Peyer's patch (tissue), 4 donors: ENCODE measurements at regions not wholly inside any gene's neighbourhood (a gene's known extent, or its start where the extent isn't known, plus 50 kb on each side); places are given as distances from the start of the nearest gene placed in this dataset.

ENCODE experiments used
- DNase-seq, 3 donors: peaks; one replicate each; pipeline ENCODE4 v3.0.0-alpha.2; 2017 to 2019
- H3K27ac ChIP-seq, 4 donors: fragments of 200-600 bp; sonication (generic); one replicate each; pipeline ENCODE4 v1.5.1; 2016 to 2019
- H3K27me3 ChIP-seq, 2 donors: fragments of 200-600 bp; sonication (generic); one replicate each; pipeline ENCODE4 v1.5.1; 2019
- H3K36me3 ChIP-seq, 3 donors: fragments of 200-600 bp; sonication (generic); one replicate each; pipeline ENCODE4 v1.5.1; 2016 to 2019
- H3K4me1 ChIP-seq, 4 donors: fragments of 200-600 bp; sonication (generic); one replicate each; pipeline ENCODE4 v1.5.1; 2016 to 2019
- H3K4me3 ChIP-seq, 4 donors: fragments of 200-600 bp; sonication (generic); 1 replicate in 3 of 4; 2 replicates in 1 of 4; pipeline ENCODE4 v1.5.1; 2016 to 2019; ENCODE audit warnings: mild to moderate bottlenecking in 1 of 4
- H3K9me3 ChIP-seq, 4 donors: fragments of 200-600 bp; sonication (generic); one replicate each; pipeline ENCODE4 v1.5.1; 2016 to 2019; ENCODE audit warnings: mild to moderate bottlenecking in 1 of 4
- CTCF ChIP-seq, 6 experiments: fragments of 450-650 bp in 4 of 6; fragments of 200-600 bp in 2 of 6; sonication (generic) in 1 of 6; IDR thresholded peaks; one replicate each; pipeline ENCODE4 v1.5.1; 2017 to 2019; ENCODE audit warnings: antibody characterized with exemption in 6 of 6, mild to moderate bottlenecking in 3 of 6, moderate library complexity in 1 of 6
- POLR2A ChIP-seq, 2 donors: fragments of 450-650 bp; IDR thresholded peaks; one replicate each; pipeline ENCODE4 v1.5.1; 2017; ENCODE audit warnings: antibody characterized with exemption in 2 of 2, mild to moderate bottlenecking in 2 of 2, moderate library complexity in 2 of 2

- Histone ChIP-seq H3K4me3 (no peak overlapping the region), H3K9me3 (peaks cover 0 to 4% (median 0%) of the 10 kb centered on the region in 4 donors), H3K4me1 (no peaks in the 10 kb centered on the region), H3K27me3 (no peaks in the 10 kb centered on the region), H3K36me3 (no peaks in the 10 kb centered on the region), H3K27ac (no peak overlapping the region)
- TF ChIP-seq POLR2A (IDR thresholded peaks at IDR 0.05) (no peak), CTCF (IDR thresholded peaks at IDR 0.05) (no peak)
- DNase-seq, result no peak
These were observed 344.6 kb downstream of the BTG1 start for GRCh38 chr12:91801048-91801447.

GRCh38 chr12:91793676-91794075, 352.0 kb downstream of the BTG1 start:
- no peak for DNase-seq
- Histone ChIP-seq H3K36me3 (no peaks in the 10 kb centered on the region), H3K4me3 (no peak overlapping the region), H3K4me1 (no peaks in the 10 kb centered on the region), H3K27me3 (no peaks in the 10 kb centered on the region), H3K9me3 (no peaks in the 10 kb centered on the region), H3K27ac (no peak overlapping the region)
- no peak for TF ChIP-seq POLR2A (IDR thresholded peaks at IDR 0.05)
- no peak for TF ChIP-seq CTCF (IDR thresholded peaks at IDR 0.05)

GRCh38 chr12:91792597-91792996, 353.0 kb downstream of the BTG1 start:
- TF ChIP-seq CTCF (IDR thresholded peaks at IDR 0.05) (no peak), POLR2A (IDR thresholded peaks at IDR 0.05) (no peak)

GRCh38 chr12:91786499-91787272, 359.0 kb downstream of the BTG1 start:
- H3K4me3 ChIP-seq, result no peak overlapping the region
- H3K27me3 ChIP-seq, result no peaks in the 10 kb centered on the region
- TF ChIP-seq CTCF (IDR thresholded peaks at IDR 0.05) (no peak), POLR2A (IDR thresholded peaks at IDR 0.05) (no peak)
- no peaks in the 10 kb centered on the region for H3K9me3 ChIP-seq
- DNase-seq, result no peak
- no peaks in the 10 kb centered on the region for H3K4me1 ChIP-seq
- H3K36me3 ChIP-seq, result no peaks in the 10 kb centered on the region
- no peak overlapping the region for H3K27ac ChIP-seq

More at GRCh38 chr12:91792597-91792996, 353.0 kb downstream of the BTG1 start:
- H3K27me3 ChIP-seq, result no peaks in the 10 kb centered on the region
- no peaks in the 10 kb centered on the region for H3K36me3 ChIP-seq
- no peak overlapping the region for H3K27ac ChIP-seq
- H3K4me1 ChIP-seq, result no peaks in the 10 kb centered on the region
- H3K9me3 ChIP-seq, result no peaks in the 10 kb centered on the region
- DNase-seq, result no peak
- H3K4me3 ChIP-seq, result no peak overlapping the region

- no peak overlapping the region for H3K27ac ChIP-seq
- no peaks in the 10 kb centered on the region for H3K36me3 ChIP-seq
- TF ChIP-seq POLR2A (IDR thresholded peaks at IDR 0.05), result no peak
- TF ChIP-seq CTCF (IDR thresholded peaks at IDR 0.05), result no peak
- H3K9me3 ChIP-seq, result no peaks in the 10 kb centered on the region
- no peak overlapping the region for H3K4me3 ChIP-seq
- no peaks in the 10 kb centered on the region for H3K4me1 ChIP-seq
- no peaks in the 10 kb centered on the region for H3K27me3 ChIP-seq
- no peak for DNase-seq
These were observed 359.8 kb downstream of the BTG1 start for GRCh38 chr12:91785655-91786498.
